ENCODE measurements at regions not wholly inside any gene's neighbourhood (a gene's known extent, or its start where the extent isn't known, plus 50 kb on each side); places are given as distances from the start of the nearest gene placed in this dataset.
A peak's percentile ranks its signal among the peaks of the same experiment; 100 is the strongest.

DNA sequence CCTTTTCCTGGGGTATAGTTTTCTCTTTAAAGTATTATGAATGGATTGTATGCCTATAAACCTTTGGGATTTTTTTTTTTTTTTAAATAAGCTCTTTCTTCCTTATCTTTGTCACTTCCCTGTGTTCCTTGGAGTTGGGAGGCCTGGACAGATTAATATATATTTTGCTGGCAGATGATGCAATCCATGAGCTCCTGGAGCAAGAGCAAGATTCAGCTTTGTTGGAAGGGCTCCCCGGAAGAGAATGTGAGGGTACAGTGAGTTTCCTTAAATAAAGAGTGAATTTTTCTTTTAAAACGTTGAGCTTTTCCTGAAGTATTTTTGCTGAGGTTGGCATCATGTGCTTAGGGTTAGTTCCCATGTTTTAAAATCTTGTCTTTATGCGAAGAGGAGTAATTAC lies 98.7 kb upstream of the SLC28A3 start:
- Histone ChIP-seq H3K4me1 (ENCODE audit: control insufficient read depth in 1 of 2, insufficient read depth in 2 of 2, low read length in 2 of 2) (no peaks in the 10 kb centered on the region), H3K9ac (ENCODE audit: low read length) (no peak overlapping the region), H3K79me2 (ENCODE audit: insufficient read depth, low read length) (no peaks in the 10 kb centered on the region), H3K4me2 (ENCODE audit: low read length) (no peak overlapping the region), H3K4me3 (replicated peaks in 1 of 2; ENCODE audit: low read depth in 1 of 2, low read length in 2 of 2) (no peak overlapping the region), H2AFZ (ENCODE audit: low read depth, low read length, poor library complexity, severe bottlenecking) (no peak overlapping the region), H3K27me3 (ENCODE audit: insufficient read depth, low read length) (no peaks in the 10 kb centered on the region), H4K20me1 (ENCODE audit: insufficient read depth) (no peaks in the 10 kb centered on the region), H3K9me2 (ENCODE audit: insufficient read depth) (no peaks in the 10 kb centered on the region), H3K27ac (ENCODE audit: low read depth, low read length) (no peak overlapping the region), H3K9me3 (ENCODE audit: control insufficient read depth in 1 of 2, insufficient read depth in 1 of 2, low read depth in 1 of 2, low read length in 2 of 2) (no peaks in the 10 kb centered on the region), H3K36me3 (ENCODE audit: control insufficient read depth in 1 of 2, insufficient read depth in 2 of 2, low read length in 2 of 2) (no peaks in the 10 kb centered on the region)
- TF ChIP-seq CEBPB (IDR thresholded peaks at IDR 0.05; ENCODE audit: low read depth) (peak; percentile 72), JUND (IDR thresholded peaks at IDR 0.05) (no peak)
- ChIA-PET RAD21 (ENCODE audit: low non-redundant PET in 1 of 2, low total read pairs in 2 of 2, uncharacterized antibody in 2 of 2, unreplicated experiment in 2 of 2) (no interaction called here), POLR2A (no interaction called here), CTCF (interaction anchor here (1.2 kb wide), 1 partner anchor 42 kb away, joined by 3 read pairs; no protein-coding TSS in a partner anchor)
- DNase-seq (ENCODE audit: low read depth, low spot score) (no peak), ATAC-seq (no peak)
- no TSS peak for BruUV-seq (replicated peaks)
- intact Hi-C loops (cut with micrococcal nuclease) = no loop called here

DNA sequence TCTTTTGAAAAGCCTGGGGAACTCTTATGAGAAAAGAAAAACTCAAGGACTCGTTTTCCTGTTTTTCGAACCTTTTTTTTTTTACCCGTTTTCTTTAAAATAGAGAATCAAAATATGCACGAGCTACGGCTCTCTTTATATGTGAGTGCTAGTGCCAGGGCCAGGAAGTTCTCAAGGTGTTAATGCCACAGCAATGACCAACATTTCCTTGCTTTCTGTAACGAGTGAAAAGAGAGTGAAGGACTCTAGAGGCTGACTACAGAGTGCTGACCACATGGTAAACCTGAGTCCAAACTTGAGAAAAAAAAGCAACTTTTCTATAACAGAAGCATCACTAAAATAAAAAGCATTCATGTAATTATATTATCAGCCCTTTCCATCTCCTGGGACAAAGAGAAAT lies 102.2 kb upstream of the SLC28A3 start:
- Histone ChIP-seq H4K20me1 (ENCODE audit: insufficient read depth) (no peaks in the 10 kb centered on the region), H3K9ac (ENCODE audit: low read length) (no peak overlapping the region), H3K79me2 (ENCODE audit: insufficient read depth, low read length) (no peaks in the 10 kb centered on the region), H2AFZ (ENCODE audit: low read depth, low read length, poor library complexity, severe bottlenecking) (no peak overlapping the region), H3K36me3 (ENCODE audit: control insufficient read depth in 1 of 2, insufficient read depth in 2 of 2, low read length in 2 of 2) (no peaks in the 10 kb centered on the region), H3K4me2 (ENCODE audit: low read length) (no peak overlapping the region), H3K27me3 (ENCODE audit: insufficient read depth, low read length) (no peaks in the 10 kb centered on the region), H3K9me2 (ENCODE audit: insufficient read depth) (no peaks in the 10 kb centered on the region), H3K4me3 (replicated peaks in 1 of 2; ENCODE audit: low read depth in 1 of 2, low read length in 2 of 2) (no peak overlapping the region), H3K4me1 (ENCODE audit: control insufficient read depth in 1 of 2, insufficient read depth in 2 of 2, low read length in 2 of 2) (no peaks in the 10 kb centered on the region), H3K27ac (ENCODE audit: low read depth, low read length) (no peak overlapping the region), H3K9me3 (ENCODE audit: control insufficient read depth in 1 of 2, insufficient read depth in 1 of 2, low read depth in 1 of 2, low read length in 2 of 2) (no peaks in the 10 kb centered on the region)
- ChIA-PET POLR2A (no interaction called here), CTCF (no interaction called here), RAD21 (ENCODE audit: low non-redundant PET in 1 of 2, low total read pairs in 2 of 2, uncharacterized antibody in 2 of 2, unreplicated experiment in 2 of 2) (no interaction called here)
- no peak for ATAC-seq
- intact Hi-C loops (cut with micrococcal nuclease) = no loop called here
- BruUV-seq (replicated peaks) = no TSS peak
- DNase-seq (ENCODE audit: low read depth, low spot score) = no peak
- TF ChIP-seq EZH2 (IDR thresholded peaks at IDR 0.05) (no peak), FOSL1 (IDR thresholded peaks at IDR 0.05; ENCODE audit: low read depth) (no peak), CEBPB (IDR thresholded peaks at IDR 0.05; ENCODE audit: low read depth) (no peak), JUND (IDR thresholded peaks at IDR 0.05) (no peak), ZFX (IDR thresholded peaks at IDR 0.05) (no peak), EGR1 (IDR thresholded peaks at IDR 0.05; ENCODE audit: low read depth) (no peak), TCF7L2 (IDR thresholded peaks at IDR 0.05; ENCODE audit: borderline replicate concordance, extremely low read depth, insufficient read depth, insufficient read length) (no peak), ELF1 (IDR thresholded peaks at IDR 0.05; ENCODE audit: borderline replicate concordance, low read depth) (no peak), POLR2AphosphoS5 (IDR thresholded peaks at IDR 0.05; ENCODE audit: low read depth, low read length) (no peak), SP1 (IDR thresholded peaks at IDR 0.05; ENCODE audit: low read depth) (no peak), RAD21 (IDR thresholded peaks at IDR 0.05; ENCODE audit: low read depth) (no peak), CBX3 (IDR thresholded peaks at IDR 0.05; ENCODE audit: low read depth) (no peak), EZH2phosphoT487 (IDR thresholded peaks at IDR 0.05; ENCODE audit: borderline replicate concordance) (no peak), YY1 (IDR thresholded peaks at IDR 0.05; ENCODE audit: extremely low read depth, insufficient replicate concordance, low read depth, low read length) (no peak)
- TF ChIP-seq, protein P1, sequence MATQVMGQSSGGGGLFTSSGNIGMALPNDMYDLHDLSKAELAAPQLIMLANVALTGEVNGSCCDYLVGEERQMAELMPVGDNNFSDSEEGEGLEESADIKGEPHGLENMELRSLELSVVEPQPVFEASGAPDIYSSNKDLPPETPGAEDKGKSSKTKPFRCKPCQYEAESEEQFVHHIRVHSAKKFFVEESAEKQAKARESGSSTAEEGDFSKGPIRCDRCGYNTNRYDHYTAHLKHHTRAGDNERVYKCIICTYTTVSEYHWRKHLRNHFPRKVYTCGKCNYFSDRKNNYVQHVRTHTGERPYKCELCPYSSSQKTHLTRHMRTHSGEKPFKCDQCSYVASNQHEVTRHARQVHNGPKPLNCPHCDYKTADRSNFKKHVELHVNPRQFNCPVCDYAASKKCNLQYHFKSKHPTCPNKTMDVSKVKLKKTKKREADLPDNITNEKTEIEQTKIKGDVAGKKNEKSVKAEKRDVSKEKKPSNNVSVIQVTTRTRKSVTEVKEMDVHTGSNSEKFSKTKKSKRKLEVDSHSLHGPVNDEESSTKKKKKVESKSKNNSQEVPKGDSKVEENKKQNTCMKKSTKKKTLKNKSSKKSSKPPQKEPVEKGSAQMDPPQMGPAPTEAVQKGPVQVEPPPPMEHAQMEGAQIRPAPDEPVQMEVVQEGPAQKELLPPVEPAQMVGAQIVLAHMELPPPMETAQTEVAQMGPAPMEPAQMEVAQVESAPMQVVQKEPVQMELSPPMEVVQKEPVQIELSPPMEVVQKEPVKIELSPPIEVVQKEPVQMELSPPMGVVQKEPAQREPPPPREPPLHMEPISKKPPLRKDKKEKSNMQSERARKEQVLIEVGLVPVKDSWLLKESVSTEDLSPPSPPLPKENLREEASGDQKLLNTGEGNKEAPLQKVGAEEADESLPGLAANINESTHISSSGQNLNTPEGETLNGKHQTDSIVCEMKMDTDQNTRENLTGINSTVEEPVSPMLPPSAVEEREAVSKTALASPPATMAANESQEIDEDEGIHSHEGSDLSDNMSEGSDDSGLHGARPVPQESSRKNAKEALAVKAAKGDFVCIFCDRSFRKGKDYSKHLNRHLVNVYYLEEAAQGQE (IDR thresholded peaks at IDR 0.05; ENCODE audit: low read depth) = no peak
- TF ChIP-seq, protein P2, sequence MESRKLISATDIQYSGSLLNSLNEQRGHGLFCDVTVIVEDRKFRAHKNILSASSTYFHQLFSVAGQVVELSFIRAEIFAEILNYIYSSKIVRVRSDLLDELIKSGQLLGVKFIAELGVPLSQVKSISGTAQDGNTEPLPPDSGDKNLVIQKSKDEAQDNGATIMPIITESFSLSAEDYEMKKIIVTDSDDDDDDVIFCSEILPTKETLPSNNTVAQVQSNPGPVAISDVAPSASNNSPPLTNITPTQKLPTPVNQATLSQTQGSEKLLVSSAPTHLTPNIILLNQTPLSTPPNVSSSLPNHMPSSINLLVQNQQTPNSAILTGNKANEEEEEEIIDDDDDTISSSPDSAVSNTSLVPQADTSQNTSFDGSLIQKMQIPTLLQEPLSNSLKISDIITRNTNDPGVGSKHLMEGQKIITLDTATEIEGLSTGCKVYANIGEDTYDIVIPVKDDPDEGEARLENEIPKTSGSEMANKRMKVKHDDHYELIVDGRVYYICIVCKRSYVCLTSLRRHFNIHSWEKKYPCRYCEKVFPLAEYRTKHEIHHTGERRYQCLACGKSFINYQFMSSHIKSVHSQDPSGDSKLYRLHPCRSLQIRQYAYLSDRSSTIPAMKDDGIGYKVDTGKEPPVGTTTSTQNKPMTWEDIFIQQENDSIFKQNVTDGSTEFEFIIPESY (IDR thresholded peaks at IDR 0.05; ENCODE audit: extremely low read depth, insufficient replicate concordance, low read length) = no peak
- TF ChIP-seq, protein P3, sequence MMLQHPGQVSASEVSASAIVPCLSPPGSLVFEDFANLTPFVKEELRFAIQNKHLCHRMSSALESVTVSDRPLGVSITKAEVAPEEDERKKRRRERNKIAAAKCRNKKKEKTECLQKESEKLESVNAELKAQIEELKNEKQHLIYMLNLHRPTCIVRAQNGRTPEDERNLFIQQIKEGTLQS (IDR thresholded peaks at IDR 0.05) = no peak

All from HCT116 (cell line).